Gastroesophageal sphincter (tissue), 4 donors: ENCODE measurements at regions not wholly inside any gene's neighbourhood (a gene's known extent, or its start where the extent isn't known, plus 50 kb on each side); places are given as distances from the start of the nearest gene placed in this dataset.
"Not testable (repeated sequence)": the region's sequence is repeated elsewhere in the genome, so short reads cannot be mapped to it uniquely, and the experiment has no call there.

Source experiments
- ATAC-seq: fragments of 150-250 bp; one replicate; pipeline ENCODE4 v1.9.1; 2016; ENCODE audit warnings: mild to moderate bottlenecking, moderate library complexity
- H3K27ac ChIP-seq, 4 donors: fragments of 200-600 bp; sonication (generic) in 3 of 4; 1 replicate in 3 of 4; 2 replicates in 1 of 4; pipeline ENCODE4 v1.5.1; 2016 to 2019
- H3K27me3 ChIP-seq: fragments of 200-600 bp; sonication (generic); one replicate; pipeline ENCODE4 v1.5.1; 2019
- H3K36me3 ChIP-seq, 2 donors: fragments of 200-600 bp; sonication (generic); one replicate each; pipeline ENCODE4 v1.5.1; 2019; ENCODE audit warnings: control low read depth in 1 of 2
- H3K4me1 ChIP-seq, 3 donors: fragments of 200-600 bp; sonication (generic); 1 replicate in 2 of 3; 2 replicates in 1 of 3; pipeline ENCODE4 v1.5.1; 2016 to 2019; ENCODE audit warnings: control low read depth in 2 of 3
- H3K4me3 ChIP-seq, 2 donors: fragments of 200-600 bp; sonication (generic); one replicate each; pipeline ENCODE4 v1.5.1; 2019; ENCODE audit warnings: mild to moderate bottlenecking in 1 of 2, moderate library complexity in 1 of 2
- H3K9me3 ChIP-seq, 3 donors: fragments of 200-600 bp; sonication (generic); one replicate each; pipeline ENCODE4 v1.5.1; 2017 to 2019; ENCODE audit warnings: control low read depth in 2 of 3
- CTCF ChIP-seq, 4 experiments: fragments of 200-600 bp in 2 of 4; fragments of 450-650 bp in 2 of 4; sonication (generic) in 1 of 4; IDR thresholded peaks; one replicate each; pipeline ENCODE4 v1.5.1; 2017 to 2019; ENCODE audit warnings: antibody characterized with exemption in 4 of 4, mild to moderate bottlenecking in 2 of 4, moderate library complexity in 2 of 4
- EP300 ChIP-seq: sonication (generic); formaldehyde crosslinking; IDR thresholded peaks from one replicate; pipeline ENCODE4 v1.6.1; 2017; ENCODE audit warnings: antibody characterized with exemption, mild to moderate bottlenecking
- POLR2A ChIP-seq, 2 donors: fragments of 450-650 bp; IDR thresholded peaks; one replicate each; pipeline ENCODE4 v1.6.1; 2017; ENCODE audit warnings: antibody characterized with exemption in 2 of 2, mild to moderate bottlenecking in 2 of 2, moderate library complexity in 1 of 2
- POLR2AphosphoS5 ChIP-seq: sonication (generic); formaldehyde crosslinking; IDR thresholded peaks from one replicate; pipeline ENCODE4 v1.6.1; 2017; ENCODE audit warnings: antibody characterized with exemption
- WGBS, 2 donors: methylation state at CpG; one replicate each; pipeline ENCODE4 v1.1.5; 2018; ENCODE audit warnings: low coverage in 1 of 2; 5-methylcytosine and 5-hydroxymethylcytosine counted together

- Histone ChIP-seq H3K4me1 (no peaks in the 10 kb centered on the region), H3K4me3 (no peak overlapping the region), H3K36me3 (no peaks in the 10 kb centered on the region), H3K9me3 (no peaks in the 10 kb centered on the region), H3K27ac (no peak overlapping the region), H3K27me3 (no peaks in the 10 kb centered on the region)
- ATAC-seq = no peak
- TF ChIP-seq POLR2A (IDR thresholded peaks at IDR 0.05) = no peak
- WGBS, 2 donors = 29 to 48% methylated on average over 2 of the region's 2 CpGs
These were observed 339.5 kb upstream of the DNAJC19 start for GRCh38 chr3:181329024-181329423.

- TF ChIP-seq EP300 = no peak
- no peak for TF ChIP-seq POLR2A (IDR thresholded peaks at IDR 0.05)
- no peak for TF ChIP-seq CTCF (IDR thresholded peaks at IDR 0.05)
- TF ChIP-seq POLR2AphosphoS5 = no peak
- Histone ChIP-seq H3K27ac (no peak overlapping the region), H3K27me3 (no peaks in the 10 kb centered on the region), H3K4me3 (no peak overlapping the region), H3K36me3 (no peaks in the 10 kb centered on the region), H3K9me3 (no peaks in the 10 kb centered on the region), H3K4me1 (no peaks in the 10 kb centered on the region)
- 71 to 77% methylated on average over 5 of the region's 5 CpGs for WGBS, 2 donors
- ATAC-seq = no peak
These were observed 338.8 kb upstream of the DNAJC19 start for GRCh38 chr3:181328346-181328745.

GRCh38 chr3:181327349-181327748 is 337.8 kb upstream of the DNAJC19 start:
- no peaks in the 10 kb centered on the region for H3K4me1 ChIP-seq
- WGBS, 2 donors = 29 to 30% methylated on average over 4 of the region's 4 CpGs
- H3K4me3 ChIP-seq = no peak overlapping the region
- peaks cover 0 to 9% (median 0%) of the 10 kb centered on the region in 3 donors for H3K9me3 ChIP-seq
- no peak for ATAC-seq
- no peak overlapping the region for H3K27ac ChIP-seq
- no peak for TF ChIP-seq POLR2A (IDR thresholded peaks at IDR 0.05)
- TF ChIP-seq CTCF (IDR thresholded peaks at IDR 0.05) = no peak
- TF ChIP-seq POLR2AphosphoS5 = no peak
- no peak for TF ChIP-seq EP300
- H3K27me3 ChIP-seq = no peaks in the 10 kb centered on the region
- H3K36me3 ChIP-seq = no peaks in the 10 kb centered on the region

- Histone ChIP-seq H3K27ac (no peak overlapping the region), H3K9me3 (peaks cover 0 to 16% (median 0%) of the 10 kb centered on the region in 3 donors), H3K27me3 (no peaks in the 10 kb centered on the region), H3K36me3 (no peaks in the 10 kb centered on the region), H3K4me3 (no peak overlapping the region), H3K4me1 (no peaks in the 10 kb centered on the region)
- no peak for ATAC-seq
- WGBS, 2 donors = 49 to 68% methylated on average over 3 of the region's 3 CpGs
- TF ChIP-seq CTCF (IDR thresholded peaks at IDR 0.05) = peak in 2 of 4 experiments; percentile 16 to 51
- TF ChIP-seq POLR2AphosphoS5 = no peak
- no peak for TF ChIP-seq POLR2A (IDR thresholded peaks at IDR 0.05)
These were observed 337.2 kb upstream of the DNAJC19 start for GRCh38 chr3:181326637-181327223.

GRCh38 chr3:181324516-181324915 is 335.0 kb upstream of the DNAJC19 start:
- not testable (repeated sequence) for H3K4me3 ChIP-seq, H3K36me3 ChIP-seq, H3K27me3 ChIP-seq, H3K27ac ChIP-seq, H3K4me1 ChIP-seq, ATAC-seq
- WGBS, 2 donors = no CpG with 5 or more reads among the region's 5 CpGs
- H3K9me3 ChIP-seq = peaks cover 0 to 26% (median 0%) of the 10 kb centered on the region in 3 donors

GRCh38 chr3:181318321-181318720 is 328.8 kb upstream of the DNAJC19 start:
- Histone ChIP-seq H3K27ac (no peak overlapping the region), H3K4me1 (no peaks in the 10 kb centered on the region), H3K9me3 (peaks cover 0 to 26% (median 0%) of the 10 kb centered on the region in 3 donors), H3K27me3 (no peaks in the 10 kb centered on the region), H3K36me3 (no peaks in the 10 kb centered on the region), H3K4me3 (no peak overlapping the region)
- TF ChIP-seq POLR2AphosphoS5 (no peak), POLR2A (IDR thresholded peaks at IDR 0.05) (no peak), EP300 (no peak), CTCF (IDR thresholded peaks at IDR 0.05) (no peak)
- ATAC-seq = no peak
